ENCODE measurements at regions not wholly inside any gene's neighbourhood (a gene's known extent, or its start where the extent isn't known, plus 50 kb on each side); places are given as distances from the start of the nearest gene placed in this dataset.

GRCh38 chr11:69986830-69987229, 91.3 kb upstream of the ANO1 start:
- no peaks in the 10 kb centered on the region for H3K9me3 ChIP-seq
- TF ChIP-seq CTCF (IDR thresholded peaks at IDR 0.05), result no peak
- intact Hi-C loops (cut with DNase I), result no loop called here
- ATAC-seq, result no peak
- H3K36me3 ChIP-seq, result no peaks in the 10 kb centered on the region
- no peak for DNase-seq
- no peaks in the 10 kb centered on the region for H3K4me1 ChIP-seq
- H3K27ac ChIP-seq, result no peak overlapping the region
- H3K27me3 ChIP-seq, result peaks cover 42% of the 10 kb centered on the region
- H3K4me3 ChIP-seq, result no peak overlapping the region

GRCh38 chr11:69992026-69992425, 86.1 kb upstream of the ANO1 start:
- ATAC-seq, result no peak
- H3K9me3 ChIP-seq, result no peaks in the 10 kb centered on the region
- intact Hi-C loops (cut with DNase I), result no loop called here
- no peaks in the 10 kb centered on the region for H3K4me1 ChIP-seq
- no peak overlapping the region for H3K27ac ChIP-seq
- no peaks in the 10 kb centered on the region for H3K36me3 ChIP-seq
- H3K27me3 ChIP-seq, result peaks cover 9% of the 10 kb centered on the region
- no peak for TF ChIP-seq CTCF (IDR thresholded peaks at IDR 0.05)
- H3K4me3 ChIP-seq, result no peak overlapping the region
- DNase-seq, result no peak

GRCh38 chr11:69992943-69993694, 85.0 kb upstream of the ANO1 start:
- ATAC-seq (no peak), DNase-seq (peak; percentile 11)
- Histone ChIP-seq H3K4me1 (no peaks in the 10 kb centered on the region), H3K27me3 (peaks cover 1% of the 10 kb centered on the region), H3K9me3 (no peaks in the 10 kb centered on the region), H3K4me3 (no peak overlapping the region), H3K36me3 (no peaks in the 10 kb centered on the region), H3K27ac (no peak overlapping the region)
- intact Hi-C loops (cut with DNase I), result no loop called here
- no peak for TF ChIP-seq CTCF (IDR thresholded peaks at IDR 0.05)

- H3K27me3 ChIP-seq, result no peaks in the 10 kb centered on the region
- DNase-seq, result no peak
- ATAC-seq, result no peak
- H3K4me1 ChIP-seq, result no peaks in the 10 kb centered on the region
- TF ChIP-seq CTCF (IDR thresholded peaks at IDR 0.05), result no peak
- no peaks in the 10 kb centered on the region for H3K36me3 ChIP-seq
- no peak overlapping the region for H3K27ac ChIP-seq
- intact Hi-C loops (cut with DNase I), result no loop called here
- H3K4me3 ChIP-seq, result no peak overlapping the region
- H3K9me3 ChIP-seq, result no peaks in the 10 kb centered on the region
Measured at GRCh38 chr11:69994810-69995209, 83.3 kb upstream of the ANO1 start.

GRCh38 chr11:69995697-69996096, 82.4 kb upstream of the ANO1 start:
- Histone ChIP-seq H3K4me1 (no peaks in the 10 kb centered on the region), H3K27me3 (no peaks in the 10 kb centered on the region), H3K4me3 (no peak overlapping the region), H3K9me3 (no peaks in the 10 kb centered on the region), H3K36me3 (no peaks in the 10 kb centered on the region), H3K27ac (no peak overlapping the region)
- intact Hi-C loops (cut with DNase I), result no loop called here
- no peak for TF ChIP-seq CTCF (IDR thresholded peaks at IDR 0.05)
- ATAC-seq (no peak), DNase-seq (peak; percentile 20)

GRCh38 chr11:69996451-69996850, 81.7 kb upstream of the ANO1 start:
- Histone ChIP-seq H3K4me1 (no peaks in the 10 kb centered on the region), H3K36me3 (no peaks in the 10 kb centered on the region), H3K27me3 (no peaks in the 10 kb centered on the region), H3K27ac (no peak overlapping the region), H3K4me3 (no peak overlapping the region), H3K9me3 (no peaks in the 10 kb centered on the region)
- TF ChIP-seq CTCF (IDR thresholded peaks at IDR 0.05), result no peak
- ATAC-seq (no peak), DNase-seq (no peak)
- intact Hi-C loops (cut with DNase I), result no loop called here
